Ovary (tissue), 7 donors: ENCODE measurements at regions not wholly inside any gene's neighbourhood (a gene's known extent, or its start where the extent isn't known, plus 50 kb on each side); places are given as distances from the start of the nearest gene placed in this dataset.
"Not testable (repeated sequence)": the region's sequence is repeated elsewhere in the genome, so short reads cannot be mapped to it uniquely, and the experiment has no call there.

ENCODE experiments used
- DNase-seq, 5 donors: peaks; one replicate each; pipeline ENCODE4 v3.0.0-alpha.2; 2019 to 2020
- H3K27ac ChIP-seq, 2 donors: fragments of 200-600 bp; one replicate each; pipeline versions ENCODE4 v1.5.1 to v1.8.0; 2019 to 2022
- H3K27me3 ChIP-seq: fragments of 200-600 bp; one replicate; pipeline ENCODE4 v1.8.0; 2022
- H3K36me3 ChIP-seq: fragments of 200-600 bp; sonication (generic); one replicate; pipeline ENCODE4 v1.5.1; 2019
- H3K4me1 ChIP-seq: one replicate; pipeline ENCODE4 v1.8.1; 2013; ENCODE audit warnings: mild to moderate bottlenecking, moderate library complexity; ENCODE audit not compliant: insufficient read depth
- H3K4me3 ChIP-seq: fragments of 200-600 bp; sonication (generic); one replicate; pipeline ENCODE4 v1.5.1; 2017
- H3K9me3 ChIP-seq, 2 donors: fragments of 200-600 bp in 1 of 2; sonication (generic) in 1 of 2; one replicate each; pipeline versions ENCODE4 v1.5.1 to v1.8.1; 2013 to 2019; ENCODE audit warnings: mild to moderate bottlenecking in 1 of 2, moderate library complexity in 1 of 2
- EP300 ChIP-seq: sonication (generic); formaldehyde crosslinking; IDR thresholded peaks from one replicate; pipeline ENCODE4 v1.6.1; 2017; ENCODE audit warnings: antibody characterized with exemption
- POLR2A ChIP-seq: fragments of 450-650 bp; IDR thresholded peaks from one replicate; pipeline ENCODE4 v1.6.1; 2017; ENCODE audit warnings: antibody characterized with exemption, mild to moderate bottlenecking, moderate library complexity
- WGBS, 3 donors: extraction: QIAGEN DNeasy Blood & Tissue Kit in 1 of 3; methylation state at CpG; one replicate each; pipeline versions ENCODE4 v1.1.5 to v1.1.7; 2013 to 2017; 5-methylcytosine and 5-hydroxymethylcytosine counted together
- intact Hi-C, 4 donors: fragments of 100-400 bp; cut with DNase I; formaldehyde crosslinking; loops; one replicate each; pipeline versions ENCODE4 v1.11.0 to v1.15.1; 2022 to 2023
- TF ChIP-seq, protein P1 (sequence below), 3 donors: fragments of 450-650 bp in 2 of 3; fragments of 200-600 bp in 1 of 3; IDR thresholded peaks; one replicate each; pipeline versions ENCODE4 v1.5.1 to v1.8.0; 2016 to 2022; ENCODE audit warnings: antibody characterized with exemption in 3 of 3, mild to moderate bottlenecking in 1 of 3
- donor health status: DM: no; HTN: no; CAD: no; lungs with moderate emphysema.
- donor health status: DM: no; HTN: no; CAD: no.
- donor health status: Bipolar disorder and iron deficiency.
- donor health status: DM: no; HTN: no; CAD: no.
- donor health status: DM: yes; HTN: yes; CAD: no.

GRCh38 chrX:46144566-46144965 lies 400.7 kb downstream of the ZNF674 start:
- H3K36me3 ChIP-seq = no peaks in the 10 kb centered on the region
- TF ChIP-seq POLR2A = no peak
- no peak for TF ChIP-seq EP300
- TF ChIP-seq, protein P1, sequence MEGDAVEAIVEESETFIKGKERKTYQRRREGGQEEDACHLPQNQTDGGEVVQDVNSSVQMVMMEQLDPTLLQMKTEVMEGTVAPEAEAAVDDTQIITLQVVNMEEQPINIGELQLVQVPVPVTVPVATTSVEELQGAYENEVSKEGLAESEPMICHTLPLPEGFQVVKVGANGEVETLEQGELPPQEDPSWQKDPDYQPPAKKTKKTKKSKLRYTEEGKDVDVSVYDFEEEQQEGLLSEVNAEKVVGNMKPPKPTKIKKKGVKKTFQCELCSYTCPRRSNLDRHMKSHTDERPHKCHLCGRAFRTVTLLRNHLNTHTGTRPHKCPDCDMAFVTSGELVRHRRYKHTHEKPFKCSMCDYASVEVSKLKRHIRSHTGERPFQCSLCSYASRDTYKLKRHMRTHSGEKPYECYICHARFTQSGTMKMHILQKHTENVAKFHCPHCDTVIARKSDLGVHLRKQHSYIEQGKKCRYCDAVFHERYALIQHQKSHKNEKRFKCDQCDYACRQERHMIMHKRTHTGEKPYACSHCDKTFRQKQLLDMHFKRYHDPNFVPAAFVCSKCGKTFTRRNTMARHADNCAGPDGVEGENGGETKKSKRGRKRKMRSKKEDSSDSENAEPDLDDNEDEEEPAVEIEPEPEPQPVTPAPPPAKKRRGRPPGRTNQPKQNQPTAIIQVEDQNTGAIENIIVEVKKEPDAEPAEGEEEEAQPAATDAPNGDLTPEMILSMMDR (IDR thresholded peaks at IDR 0.05) = no peak
- WGBS, 3 donors = 83 to 87% (median 85%) methylated on average over 1 of the region's 1 CpG
- no peak overlapping the region for H3K4me3 ChIP-seq
- H3K4me1 ChIP-seq = no peaks in the 10 kb centered on the region
- intact Hi-C loops = no loop called here
- no peaks in the 10 kb centered on the region for H3K9me3 ChIP-seq
- H3K27me3 ChIP-seq = no peaks in the 10 kb centered on the region
- DNase-seq = no peak
- no peak overlapping the region for H3K27ac ChIP-seq

- Histone ChIP-seq H3K4me3 (no peak overlapping the region), H3K36me3 (no peaks in the 10 kb centered on the region), H3K27me3 (no peaks in the 10 kb centered on the region), H3K4me1 (no peaks in the 10 kb centered on the region), H3K27ac (no peak overlapping the region), H3K9me3 (no peaks in the 10 kb centered on the region)
- 75 to 76% (median 75%) methylated on average over 2 of the region's 2 CpGs for WGBS, 3 donors
- TF ChIP-seq, protein P1 (IDR thresholded peaks at IDR 0.05) = no peak
- TF ChIP-seq POLR2A (no peak), EP300 (no peak)
- no peak for DNase-seq
- intact Hi-C loops = no loop called here
These were observed 404.9 kb downstream of the ZNF674 start for GRCh38 chrX:46140272-46140671.

GRCh38 chrX:46130247-46130646 lies 415.0 kb downstream of the ZNF674 start:
- H3K4me1 ChIP-seq = no peaks in the 10 kb centered on the region
- no peak for DNase-seq
- 43 to 50% (median 47%) methylated on average over 6 of the region's 6 CpGs for WGBS, 3 donors
- H3K36me3 ChIP-seq = no peaks in the 10 kb centered on the region
- intact Hi-C loops = no loop called here
- no peaks in the 10 kb centered on the region for H3K9me3 ChIP-seq
- no peak overlapping the region for H3K4me3 ChIP-seq
- H3K27me3 ChIP-seq = no peaks in the 10 kb centered on the region
- H3K27ac ChIP-seq = no peak overlapping the region
- TF ChIP-seq EP300 (no peak), POLR2A (no peak)
- TF ChIP-seq, protein P1 (IDR thresholded peaks at IDR 0.05) = no peak

DNA sequence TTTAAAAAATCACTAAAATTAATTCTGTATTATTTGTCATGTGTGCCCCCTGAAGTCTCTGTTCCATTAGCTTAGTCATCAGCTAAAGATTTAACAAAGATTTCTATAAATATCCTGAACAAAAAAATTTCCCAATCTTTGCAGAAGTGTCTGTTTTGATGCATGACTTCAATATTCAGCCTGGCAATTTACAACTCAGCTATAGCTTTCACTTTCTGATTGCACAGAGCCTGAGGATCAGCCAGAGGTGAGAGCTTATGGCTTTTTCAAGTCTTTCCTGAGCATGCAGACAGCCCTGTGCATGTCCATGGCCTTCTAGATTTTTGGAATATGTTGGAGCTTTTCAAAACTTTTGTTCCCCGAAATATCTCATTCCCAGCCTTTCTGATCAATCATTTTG lies 420.1 kb downstream of the ZNF674 start:
- no peaks in the 10 kb centered on the region for H3K27me3 ChIP-seq
- WGBS, 3 donors = 51 to 63% (median 52%) methylated on average over 1 of the region's 1 CpG
- H3K9me3 ChIP-seq = no peaks in the 10 kb centered on the region
- H3K36me3 ChIP-seq = no peaks in the 10 kb centered on the region
- TF ChIP-seq EP300 (no peak), POLR2A (no peak)
- TF ChIP-seq, protein P1 (IDR thresholded peaks at IDR 0.05) = no peak
- no peak for DNase-seq
- no peak overlapping the region for H3K27ac ChIP-seq
- H3K4me3 ChIP-seq = no peak overlapping the region
- H3K4me1 ChIP-seq = no peaks in the 10 kb centered on the region
- intact Hi-C loops = no loop called here

DNA sequence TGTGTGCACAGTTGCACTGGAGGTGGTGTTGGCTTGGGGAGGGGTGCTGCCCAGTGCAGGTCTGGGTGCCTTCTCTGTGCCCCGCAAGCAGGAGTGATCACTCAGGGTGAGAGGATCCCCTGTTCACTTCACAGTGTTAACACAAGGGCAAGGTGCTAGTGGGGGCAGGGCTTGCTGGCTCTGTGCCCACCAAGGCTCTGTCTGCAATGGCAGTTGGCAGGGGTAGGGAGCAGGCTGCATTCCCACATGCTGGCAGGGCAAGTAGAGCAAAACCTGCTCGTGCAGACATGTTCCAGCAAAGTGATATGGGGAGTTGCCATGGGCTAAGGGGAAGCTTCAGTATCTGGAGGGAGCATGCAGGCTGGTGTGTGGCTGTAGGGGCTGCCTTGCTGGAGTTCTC lies 428.0 kb downstream of the ZNF674 start:
- 59 to 63% (median 61%) methylated on average over 2 of the region's 2 CpGs for WGBS, 3 donors
- H3K9me3 ChIP-seq = no peaks in the 10 kb centered on the region
- DNase-seq = no peak

GRCh38 chrX:46087310-46087709 lies 457.9 kb downstream of the ZNF674 start:
- H3K4me1 ChIP-seq, intact Hi-C loops, H3K36me3 ChIP-seq, DNase-seq, H3K9me3 ChIP-seq, H3K27ac ChIP-seq, H3K4me3 ChIP-seq, H3K27me3 ChIP-seq: not testable (repeated sequence)
- 74 to 87% (median 83%) methylated on average over 6 of the region's 6 CpGs for WGBS, 3 donors

More for the DNA sequence above, 428.0 kb downstream of the ZNF674 start:
- Histone ChIP-seq H3K4me3 (no peak overlapping the region), H3K4me1 (no peaks in the 10 kb centered on the region), H3K36me3 (no peaks in the 10 kb centered on the region), H3K27ac (no peak overlapping the region), H3K27me3 (no peaks in the 10 kb centered on the region)
- TF ChIP-seq EP300 = no peak
- TF ChIP-seq, protein P1 (IDR thresholded peaks at IDR 0.05) = no peak
- no peak for TF ChIP-seq POLR2A
- intact Hi-C loops = no loop called here

GRCh38 chrX:46080121-46080520 lies 465.1 kb downstream of the ZNF674 start:
- H3K27me3 ChIP-seq, DNase-seq, intact Hi-C loops: not testable (repeated sequence)

More at GRCh38 chrX:46080121-46080520, 465.1 kb downstream of the ZNF674 start:
- H3K36me3 ChIP-seq, H3K27ac ChIP-seq, H3K4me1 ChIP-seq, H3K4me3 ChIP-seq, H3K9me3 ChIP-seq: not testable (repeated sequence)
- WGBS, 3 donors = 81 to 87% (median 85%) methylated on average over 5 of the region's 5 CpGs
